CD4-positive, alpha-beta T cell treated with Interleukin-15 for 1 hour (primary cell): ENCODE measurements at regions not wholly inside any gene's neighbourhood (a gene's known extent, or its start where the extent isn't known, plus 50 kb on each side); places are given as distances from the start of the nearest gene placed in this dataset.
"Not testable (repeated sequence)": the region's sequence is repeated elsewhere in the genome, so short reads cannot be mapped to it uniquely, and the experiment has no call there.

Experiments
- DNase-seq: peaks from one replicate; pipeline ENCODE4 v3.0.0-alpha.2; 2020

DNA sequence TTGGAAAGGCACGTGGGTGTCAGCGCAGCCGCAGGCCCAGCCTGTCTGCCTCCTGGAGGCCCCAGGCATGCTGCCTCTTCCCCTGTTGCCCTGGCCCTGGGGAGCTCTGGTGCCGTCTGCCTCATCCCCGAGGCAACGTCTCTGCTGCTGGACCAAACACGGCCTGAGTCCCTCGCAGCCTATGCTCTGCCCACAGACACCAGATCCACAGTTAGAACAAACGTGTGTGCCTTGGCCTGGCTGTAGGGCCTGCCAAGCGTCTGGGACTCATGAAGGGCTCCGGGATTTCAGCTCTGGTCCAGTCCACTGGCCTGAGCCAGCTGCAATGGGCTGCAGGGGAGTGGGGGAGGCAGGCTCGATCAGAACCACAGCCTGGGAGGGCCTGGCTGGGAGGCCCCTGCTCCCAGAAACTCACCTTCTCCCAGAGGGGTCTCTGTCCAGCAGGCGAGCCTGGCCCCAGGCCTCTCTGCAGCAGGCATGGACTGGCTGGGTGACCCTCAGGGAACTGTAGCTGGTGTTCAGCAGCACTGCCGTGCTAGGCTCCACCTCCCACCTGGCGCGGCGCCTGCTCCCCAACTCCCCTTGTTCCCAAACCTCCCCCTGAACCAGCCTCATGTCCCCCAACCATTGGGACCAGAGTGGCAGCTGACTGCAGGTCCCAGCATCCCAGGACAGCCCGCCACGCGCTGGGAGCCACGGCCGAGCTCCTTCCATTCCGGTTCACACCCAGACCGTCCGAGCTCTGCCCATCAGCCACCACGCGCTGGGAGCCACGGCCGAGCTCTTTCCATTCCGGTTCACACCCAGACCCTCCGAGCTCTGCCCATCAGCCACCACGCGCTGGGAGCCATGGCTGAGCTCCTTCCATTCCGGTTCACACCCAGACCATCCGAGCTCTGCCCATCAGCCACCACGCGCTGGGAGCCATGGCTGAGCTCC, 197.0 kb downstream of the DLL1 start:
- no peak for DNase-seq

DNA sequence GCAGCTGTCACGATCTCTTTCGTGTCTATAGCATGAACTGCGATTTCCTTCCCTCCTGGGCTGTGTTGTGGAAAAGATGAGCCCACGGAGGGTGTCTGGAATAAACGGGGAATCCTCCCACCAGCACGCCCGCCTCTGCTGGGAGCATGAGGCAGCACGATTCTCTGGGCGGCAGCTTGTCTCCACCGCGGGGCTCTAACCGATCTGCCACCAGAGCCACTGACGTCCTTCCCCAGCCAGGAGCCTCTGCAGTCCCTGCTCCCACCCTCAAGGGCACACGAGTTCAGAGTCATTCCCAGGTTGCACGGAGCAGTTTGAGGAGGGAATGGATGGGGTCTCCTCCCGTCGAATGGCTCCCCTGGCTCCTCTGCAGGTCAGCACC, 197.6 kb downstream of the DLL1 start:
- no peak for DNase-seq

DNA sequence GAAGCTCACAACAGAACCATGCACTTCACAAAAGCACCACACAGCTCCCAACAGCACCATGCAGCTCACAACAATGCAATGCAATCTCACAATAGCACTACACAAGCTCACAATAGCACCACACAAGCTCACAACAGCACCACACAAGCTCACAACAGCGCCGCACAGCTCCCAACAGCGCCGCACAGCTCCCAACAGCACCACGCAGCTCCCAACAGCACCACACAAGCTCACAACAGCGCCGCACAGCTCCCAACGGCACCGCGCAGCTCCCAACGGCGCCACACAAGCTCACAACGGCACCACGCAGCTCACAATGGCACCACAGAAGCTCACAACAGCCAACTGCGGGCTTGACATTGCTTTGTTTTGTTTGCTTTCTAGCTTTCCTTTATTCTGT, 198.1 kb downstream of the DLL1 start:
- DNase-seq: no peak

DNA sequence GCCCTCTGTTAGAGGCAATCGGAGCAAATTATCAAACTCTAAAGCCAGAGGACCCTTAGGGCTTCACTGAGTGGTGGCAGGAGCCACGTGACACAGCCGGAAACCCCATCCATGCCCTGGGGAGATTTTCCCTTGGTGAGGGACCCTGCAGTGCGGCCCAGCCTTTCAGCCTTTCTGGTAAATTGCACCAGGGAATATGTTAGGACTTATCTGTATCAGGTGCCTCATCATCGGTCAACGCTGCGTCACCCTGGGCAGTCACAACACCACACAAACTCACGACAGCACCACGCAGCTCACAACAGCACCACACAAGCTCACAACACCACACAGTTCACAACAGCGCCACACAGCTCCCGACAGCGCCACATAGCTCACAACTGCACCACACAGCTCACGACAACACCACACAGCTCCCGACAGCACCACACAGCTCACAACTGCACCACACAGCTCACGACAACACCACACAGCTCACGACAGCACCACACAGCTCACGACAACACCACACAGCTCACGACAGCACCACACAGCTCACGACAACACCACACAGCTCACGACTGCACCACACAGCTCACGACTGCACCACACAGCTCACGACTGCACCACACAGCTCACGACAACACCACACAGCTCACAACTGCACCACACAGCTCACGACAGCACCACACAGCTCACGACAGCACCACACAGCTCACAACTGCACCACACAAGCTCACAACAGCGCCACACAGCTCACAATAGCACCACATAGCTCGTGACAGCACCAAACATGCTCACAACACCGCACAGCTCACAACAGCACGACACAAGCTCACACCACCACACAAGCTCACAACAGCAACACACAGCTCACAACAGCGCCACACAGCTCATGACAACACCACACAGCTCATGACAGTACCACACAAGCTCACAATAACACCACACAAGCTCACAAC, 199.0 kb downstream of the DLL1 start:
- DNase-seq: no peak

DNA sequence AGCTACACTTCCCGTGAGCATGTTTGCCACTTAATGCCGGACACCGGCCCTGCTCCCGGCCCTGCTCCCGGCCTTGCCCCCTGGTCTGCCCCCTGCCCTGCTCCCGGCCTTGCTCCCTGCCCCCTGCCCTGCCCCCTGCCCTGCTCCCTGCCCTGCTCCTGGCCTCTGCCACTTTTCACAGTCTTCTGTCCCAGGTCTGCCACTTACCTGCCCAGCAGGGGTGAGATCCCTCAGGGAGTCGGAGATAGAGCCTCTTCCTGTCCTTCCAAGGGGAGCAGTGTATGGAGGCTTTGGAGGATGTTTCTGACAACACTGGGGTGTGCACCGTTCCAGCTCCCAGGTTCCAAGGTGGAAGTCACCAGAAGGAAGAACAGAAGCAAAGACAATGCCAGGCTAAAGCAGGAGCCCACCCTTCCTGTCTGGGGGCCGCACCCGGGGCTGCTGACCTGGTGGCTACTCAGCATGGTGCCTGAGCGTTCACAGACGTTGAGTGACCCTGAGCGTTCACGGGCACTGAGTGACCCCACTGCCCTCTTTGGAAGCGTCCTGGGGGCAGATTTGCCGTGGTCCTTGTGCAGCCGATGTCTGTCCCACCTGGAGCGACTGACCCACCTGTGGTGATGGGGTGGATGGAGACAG, 199.8 kb downstream of the DLL1 start:
- no peak for DNase-seq

DNA sequence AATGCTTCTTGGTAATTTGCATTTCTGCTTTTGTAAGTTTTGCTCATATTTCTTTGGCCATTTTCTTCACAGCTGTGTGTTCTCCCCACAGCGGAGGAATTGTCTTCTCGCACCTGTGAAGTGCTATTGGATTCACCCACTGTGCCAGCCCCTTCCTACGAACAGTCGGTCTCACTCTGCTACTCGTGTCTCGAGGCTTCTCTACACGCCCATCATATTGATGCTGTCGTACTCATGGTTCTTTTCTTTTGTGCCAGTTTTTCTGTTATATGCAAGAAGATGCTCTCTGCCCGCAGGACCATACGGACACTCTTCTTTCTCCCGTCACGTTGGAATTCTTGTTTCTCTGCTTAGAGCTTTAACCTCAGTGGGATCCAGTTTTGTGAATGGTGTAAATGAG, 200.3 kb downstream of the DLL1 start:
- DNase-seq: no peak

DNA sequence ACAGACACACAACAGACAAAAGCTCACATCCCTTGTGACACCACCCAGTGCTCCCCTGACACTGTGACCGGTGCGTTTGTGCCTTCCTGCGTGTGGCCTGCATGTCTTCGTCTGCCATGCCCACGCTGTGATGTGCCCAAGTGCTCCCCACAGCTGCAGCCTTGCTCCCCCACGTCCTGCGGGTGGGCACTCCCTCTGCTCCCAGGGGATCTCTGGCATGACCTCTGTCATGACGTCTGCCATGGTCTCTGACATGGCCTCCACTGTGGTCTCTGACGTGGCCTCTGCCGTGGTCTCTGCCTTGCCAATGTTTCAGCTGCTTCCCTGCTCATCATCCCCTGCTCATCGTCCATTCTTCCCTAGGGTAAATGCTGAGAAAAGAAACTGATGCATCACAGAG, 200.9 kb downstream of the DLL1 start:
- no peak for DNase-seq

DNA sequence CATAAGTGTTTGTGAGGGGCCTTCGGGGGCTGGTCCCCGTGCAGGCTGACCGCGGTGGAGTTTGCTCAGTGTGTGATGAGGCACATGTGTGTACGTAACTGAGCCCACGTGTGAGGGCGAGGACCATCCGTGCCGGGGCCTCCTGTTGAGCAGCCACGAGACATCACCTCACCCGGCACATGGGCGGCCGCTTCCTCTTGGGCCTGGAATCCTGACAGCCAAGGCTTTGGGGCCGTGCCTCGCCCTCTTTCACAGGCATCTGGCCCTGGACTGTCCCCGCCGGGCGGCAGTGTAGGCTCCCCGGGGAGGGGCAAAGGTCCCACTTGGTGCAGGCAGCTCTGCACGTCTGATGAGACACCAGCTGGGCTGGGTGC, 202.3 kb downstream of the DLL1 start:
- no peak for DNase-seq

DNA sequence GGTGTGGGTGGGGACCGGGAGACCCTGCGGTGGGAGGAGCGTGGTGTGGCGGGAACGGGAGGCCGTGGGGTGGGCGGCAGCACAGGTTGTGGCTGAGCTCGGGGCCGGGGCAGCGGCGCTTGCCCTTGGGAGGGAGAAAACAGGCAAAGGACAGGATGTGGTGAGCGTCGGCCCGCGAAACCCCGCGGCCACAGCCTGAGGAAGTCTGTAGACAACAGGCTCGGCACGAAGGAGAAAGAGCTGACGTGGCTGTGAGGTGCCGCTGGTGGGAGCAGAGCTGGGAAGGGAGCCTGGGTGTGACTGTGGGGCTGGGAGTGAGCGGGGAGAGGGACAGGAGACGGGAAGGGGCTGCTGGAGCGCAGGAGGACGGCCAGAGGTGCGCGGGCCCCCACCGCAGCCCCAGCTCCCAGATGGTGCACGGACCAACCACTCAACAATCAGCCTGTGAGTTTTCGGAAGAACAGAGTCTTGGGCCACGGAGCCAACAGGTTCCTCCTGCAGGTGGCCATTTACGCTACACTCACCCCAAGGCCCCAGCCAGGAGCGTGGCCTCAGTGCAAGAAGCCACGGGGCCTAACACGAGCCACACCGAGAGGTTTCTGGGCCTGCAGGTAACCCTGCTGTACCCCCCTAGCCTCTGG, 202.8 kb downstream of the DLL1 start:
- DNase-seq: peak; percentile 65

DNA sequence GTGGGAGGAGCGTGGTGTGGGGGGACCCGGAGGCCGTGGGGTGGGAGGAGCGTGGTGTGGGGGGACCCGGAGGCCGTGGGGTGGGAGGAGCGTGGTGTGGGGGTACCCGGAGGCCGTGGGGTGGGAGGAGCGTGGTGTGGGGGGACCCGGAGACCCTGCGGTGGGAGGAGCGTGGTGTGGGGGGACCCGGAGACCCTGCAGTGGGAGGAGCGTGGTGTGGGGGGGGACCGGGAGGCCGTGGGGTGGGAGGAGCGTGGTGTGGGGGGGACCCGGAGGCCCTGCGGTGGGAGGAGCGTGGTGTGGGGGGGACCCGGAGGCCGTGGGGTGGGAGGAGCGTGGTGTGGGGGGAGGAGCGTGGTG, 203.5 kb downstream of the DLL1 start:
- DNase-seq: not testable (repeated sequence)

DNA sequence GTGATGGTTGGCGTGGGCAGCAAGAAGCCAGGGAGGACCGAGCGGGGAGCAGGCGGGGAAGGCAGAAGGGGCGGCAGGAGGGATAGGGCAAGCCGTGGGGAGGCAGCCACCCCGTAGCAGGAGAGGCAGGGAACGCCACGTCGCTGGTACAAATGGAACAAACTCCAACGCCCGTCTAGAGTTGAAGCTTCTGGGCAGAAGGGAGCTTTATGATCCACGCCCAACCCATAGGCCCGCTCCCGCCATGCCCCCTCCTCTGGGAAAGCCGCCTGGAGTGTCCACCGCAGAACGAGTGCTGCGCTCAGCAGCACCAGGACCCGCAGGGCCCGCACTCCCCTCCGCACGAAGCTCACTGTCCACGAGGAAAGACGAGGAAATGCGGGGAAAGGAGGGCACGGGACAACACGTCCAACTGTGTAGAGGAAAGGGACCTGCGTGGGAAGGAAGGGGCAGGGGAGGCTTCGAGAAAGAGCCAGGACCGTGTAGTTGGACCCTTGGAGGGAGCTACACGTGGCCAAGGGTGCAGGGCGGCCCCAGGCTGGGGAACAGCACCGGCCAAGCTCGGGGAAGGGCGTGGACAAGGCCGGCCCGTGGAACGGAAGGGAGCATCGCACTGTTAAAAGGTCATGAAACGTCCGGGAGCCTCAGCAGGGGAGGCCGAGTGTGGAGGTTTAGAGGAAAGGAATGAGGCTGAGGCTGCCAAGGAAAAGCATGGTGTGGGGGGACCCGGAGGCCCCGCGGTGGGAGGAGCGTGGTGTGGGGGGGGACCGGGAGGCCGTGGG, 204.0 kb downstream of the DLL1 start:
- DNase-seq: no peak

DNA sequence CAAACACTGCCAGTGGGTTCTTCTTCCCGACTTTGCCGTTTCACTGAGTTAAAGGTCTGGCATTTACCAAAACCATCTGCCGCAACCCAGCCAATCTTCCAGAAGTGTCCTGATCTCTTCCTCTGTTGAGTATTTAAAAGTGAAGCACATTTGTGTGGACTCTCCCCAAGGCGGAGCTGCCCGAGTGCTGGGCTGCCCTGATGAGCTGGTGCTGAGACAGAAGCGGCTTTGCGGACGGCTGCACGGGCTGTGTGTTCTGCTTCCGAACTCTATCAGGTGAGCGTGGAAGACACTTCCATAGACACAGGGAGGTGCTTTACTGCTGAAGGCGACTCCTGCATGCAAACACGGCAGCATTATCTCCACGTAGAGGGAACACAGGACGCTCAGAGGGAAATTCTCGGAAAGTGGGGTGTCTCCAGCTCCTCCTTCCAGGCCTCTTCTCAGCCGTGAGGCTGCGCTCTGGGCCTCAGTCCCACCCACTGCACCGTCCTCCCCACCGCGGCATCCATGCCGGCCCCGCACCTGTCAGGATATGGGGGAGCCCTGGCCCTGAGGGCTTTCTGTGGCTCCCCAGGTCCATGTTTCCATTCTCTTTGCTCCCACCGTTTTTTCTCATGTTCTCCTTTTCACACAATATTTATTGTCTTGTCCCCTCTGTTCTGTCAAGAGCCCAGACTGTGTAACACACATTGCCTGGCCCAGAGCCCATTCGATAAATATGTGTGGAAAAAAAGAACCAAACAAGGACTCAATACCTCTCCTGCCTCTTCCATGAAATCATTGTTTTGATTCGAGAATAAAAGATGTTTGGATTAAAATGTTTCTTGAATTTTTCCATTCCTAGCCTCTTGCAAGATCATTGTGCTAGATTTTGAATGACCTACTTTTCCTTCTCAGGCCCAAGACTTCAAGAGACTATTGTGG, 205.1 kb downstream of the DLL1 start:
- no peak for DNase-seq

DNA sequence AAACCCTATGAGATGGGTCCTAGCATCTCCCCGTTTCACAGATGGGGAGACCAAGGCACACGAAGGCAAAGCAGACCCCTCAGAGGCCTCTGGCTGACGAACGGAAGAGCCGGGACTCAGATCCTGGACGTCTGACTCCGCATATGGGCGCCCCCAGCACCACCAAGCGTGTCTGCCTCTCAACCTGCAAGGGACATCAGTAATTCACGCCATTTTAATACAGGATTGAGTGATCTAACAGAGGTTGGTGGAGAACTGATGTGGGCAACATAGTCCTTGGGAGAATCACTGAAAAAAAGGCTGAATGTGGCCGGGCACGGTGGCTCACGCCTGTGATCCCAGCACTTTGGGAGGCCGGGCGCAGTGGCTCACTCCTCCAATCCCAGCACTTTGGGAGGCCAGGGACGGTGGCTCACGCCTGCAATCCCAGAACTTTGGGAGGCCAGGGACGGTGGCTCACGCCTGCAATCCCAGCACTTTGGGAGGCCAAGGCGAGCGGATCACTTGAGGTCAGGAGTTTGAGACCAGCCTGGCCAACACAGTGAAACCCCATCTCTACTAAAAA, 206.6 kb downstream of the DLL1 start:
- DNase-seq: no peak

DNA sequence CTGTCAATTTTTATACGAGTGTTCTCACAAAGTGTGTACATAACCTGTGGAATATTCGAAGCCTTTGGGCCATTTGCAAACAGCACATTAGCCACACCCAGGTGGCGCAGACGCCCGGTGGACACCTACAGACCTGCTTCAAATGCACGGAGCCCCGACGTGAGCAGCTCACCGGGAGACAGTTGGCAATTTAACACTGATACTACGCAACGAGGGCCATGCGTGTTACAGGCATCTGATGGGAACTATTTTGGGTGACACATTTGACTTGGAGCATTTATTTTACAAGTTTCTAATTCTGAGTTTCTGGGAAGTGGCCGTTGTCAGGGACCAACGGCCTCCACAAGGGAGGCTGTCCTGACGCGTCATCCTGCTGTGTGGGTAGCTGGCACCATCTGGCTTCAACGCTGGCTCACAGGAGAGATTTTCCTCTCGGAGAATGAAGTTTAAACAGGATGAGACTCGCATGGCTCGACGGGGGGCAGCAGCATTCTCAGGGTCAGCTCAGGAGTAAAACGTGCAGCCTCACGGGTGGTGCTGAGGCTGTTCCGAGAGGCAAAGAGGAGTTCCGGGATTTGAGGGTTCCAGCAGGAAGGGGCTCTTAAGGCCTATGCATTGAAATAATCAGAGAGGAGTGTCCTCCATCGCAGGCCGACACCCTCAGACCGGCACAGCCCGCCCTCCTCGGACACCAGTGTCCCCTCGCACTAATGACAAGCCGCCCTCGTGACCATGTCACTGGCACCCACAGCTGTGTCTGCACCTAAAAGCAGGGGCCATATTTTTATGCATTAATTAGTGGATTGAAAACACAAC, 207.4 kb downstream of the DLL1 start:
- no peak for DNase-seq

DNA sequence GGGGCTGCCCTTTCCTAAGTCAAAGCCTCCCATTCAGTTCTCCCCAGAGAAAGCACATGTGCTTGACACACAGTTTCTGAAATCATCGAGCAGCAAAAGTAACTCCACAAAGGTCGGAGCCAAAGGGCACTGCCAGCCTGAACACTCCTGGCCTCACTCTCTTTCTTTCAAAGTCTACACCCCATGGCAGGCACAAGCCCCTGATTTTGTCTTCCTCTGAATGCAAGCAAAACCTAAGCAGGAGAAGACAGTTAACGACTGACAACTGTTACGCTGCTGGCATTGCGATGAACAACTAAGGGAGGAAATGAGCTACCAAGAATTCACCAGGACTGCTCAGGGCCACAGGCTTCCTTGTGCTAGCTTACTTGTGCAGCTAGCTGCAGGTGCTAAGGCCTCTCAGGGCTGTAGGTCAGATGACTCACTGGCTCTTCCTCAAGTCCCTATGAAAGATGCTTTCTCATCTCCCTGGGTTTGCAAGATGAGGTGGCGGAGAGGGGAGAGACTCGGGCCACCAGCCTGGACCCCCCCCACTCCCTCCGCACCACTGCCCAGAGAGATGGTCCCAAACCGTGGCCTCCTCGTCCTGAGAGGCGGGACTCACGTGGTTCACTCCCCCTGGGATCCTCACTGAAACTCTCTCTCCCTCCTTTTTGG, 208.2 kb downstream of the DLL1 start:
- no peak for DNase-seq

DNA sequence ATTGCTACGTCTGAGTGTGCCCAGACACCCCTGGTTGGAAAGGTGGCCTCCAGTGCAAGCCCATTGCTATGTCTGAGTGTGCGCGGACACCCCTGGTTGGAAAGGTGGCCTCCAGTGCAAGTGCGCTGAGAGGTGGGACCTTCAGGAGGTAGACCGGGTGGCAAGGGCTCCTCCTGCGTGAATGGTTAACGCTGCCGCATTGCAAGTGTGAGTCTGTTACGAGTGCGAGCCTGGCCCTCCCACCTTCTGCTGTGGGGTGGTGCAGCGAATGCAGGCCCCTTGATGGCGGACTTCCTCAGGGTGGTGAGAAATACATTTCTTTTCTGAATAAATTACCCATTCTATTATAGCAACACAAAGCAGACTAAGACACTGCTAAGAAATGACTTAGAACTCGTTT, 208.8 kb downstream of the DLL1 start:
- no peak for DNase-seq

DNA sequence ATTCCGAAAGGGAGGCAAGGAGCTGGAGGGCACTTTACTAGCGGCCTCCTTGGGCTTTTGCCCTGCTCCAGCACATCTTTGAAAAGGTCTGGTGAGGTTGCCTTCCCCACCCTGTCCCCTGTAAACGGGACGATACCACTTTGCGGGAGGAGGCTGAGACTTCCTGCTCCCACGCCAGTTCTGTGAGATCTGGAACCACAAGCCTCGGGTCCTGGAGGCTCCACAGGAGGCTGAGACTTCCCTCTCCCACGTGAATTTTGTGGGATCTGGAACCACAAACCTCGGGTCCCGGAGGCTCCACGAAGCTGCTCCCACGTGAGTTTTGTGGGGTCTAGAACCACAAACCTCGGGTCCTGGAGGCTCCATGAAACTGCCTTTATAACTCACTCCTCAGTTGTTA, 209.3 kb downstream of the DLL1 start:
- no peak for DNase-seq

DNA sequence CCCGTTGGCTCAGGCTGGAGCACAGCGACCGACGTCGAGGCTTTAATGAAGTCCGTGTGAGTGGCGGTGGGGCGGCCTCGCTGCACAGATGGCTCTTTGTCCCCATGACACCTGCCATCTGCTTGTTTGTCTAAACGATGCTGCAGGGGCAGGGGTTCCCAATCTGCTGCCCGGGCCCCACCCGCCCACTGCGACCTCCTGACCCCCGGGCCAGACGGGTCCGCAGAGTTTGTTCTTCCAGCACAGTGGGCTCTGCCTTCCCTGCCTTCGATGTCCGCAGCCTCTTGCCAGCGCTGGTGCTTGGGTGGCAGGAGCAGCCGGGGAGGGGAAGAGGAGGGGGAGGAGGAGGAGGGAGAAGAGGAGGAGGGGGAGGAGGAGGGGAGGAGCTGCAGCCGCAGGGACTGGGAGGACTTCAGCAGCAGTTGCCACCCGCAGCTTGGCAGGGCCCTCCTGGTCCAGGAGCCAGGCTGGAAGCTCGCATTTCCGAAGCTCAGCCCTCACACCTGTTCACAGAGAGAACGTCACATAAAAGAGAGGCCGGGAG, 210.0 kb downstream of the DLL1 start:
- no peak for DNase-seq
